A172 (cell line): ENCODE measurements at regions not wholly inside any gene's neighbourhood (a gene's known extent, or its start where the extent isn't known, plus 50 kb on each side); places are given as distances from the start of the nearest gene placed in this dataset.
"Not testable (repeated sequence)": the region's sequence is repeated elsewhere in the genome, so short reads cannot be mapped to it uniquely, and the experiment has no call there.

Experiments
- DNase-seq: peaks from one replicate; pipeline ENCODE4 v3.0.0-alpha.2; 2015; ENCODE audit warnings: low spot score

GRCh38 chr9:94191706-94192105 is 67.4 kb upstream of the ZNF169 start:
- not testable (repeated sequence) for DNase-seq

GRCh38 chr9:94198414-94198813 is 60.7 kb upstream of the ZNF169 start:
- no peak for DNase-seq

GRCh38 chr9:94199776-94200175 is 59.3 kb upstream of the ZNF169 start:
- no peak for DNase-seq

DNA sequence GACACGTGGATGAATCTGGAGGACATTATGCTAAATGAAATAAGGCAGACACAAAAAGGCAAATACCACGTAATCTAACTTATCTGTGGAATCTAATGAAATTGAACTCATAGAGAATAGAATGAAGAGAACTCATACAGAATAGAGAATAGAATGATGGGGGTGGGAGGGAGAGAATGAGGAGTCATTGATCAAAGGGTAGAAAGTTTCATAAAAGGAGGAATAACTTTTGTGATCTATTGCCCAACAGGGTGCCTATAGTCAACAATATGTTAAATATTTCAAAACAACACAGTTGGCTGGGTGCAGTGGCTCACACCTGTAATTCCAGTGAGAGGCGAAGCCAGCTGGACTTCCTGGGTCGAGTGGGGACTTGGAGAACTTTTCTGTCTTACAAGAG is 54.9 kb upstream of the ZNF169 start:
- DNase-seq, result no peak

DNA sequence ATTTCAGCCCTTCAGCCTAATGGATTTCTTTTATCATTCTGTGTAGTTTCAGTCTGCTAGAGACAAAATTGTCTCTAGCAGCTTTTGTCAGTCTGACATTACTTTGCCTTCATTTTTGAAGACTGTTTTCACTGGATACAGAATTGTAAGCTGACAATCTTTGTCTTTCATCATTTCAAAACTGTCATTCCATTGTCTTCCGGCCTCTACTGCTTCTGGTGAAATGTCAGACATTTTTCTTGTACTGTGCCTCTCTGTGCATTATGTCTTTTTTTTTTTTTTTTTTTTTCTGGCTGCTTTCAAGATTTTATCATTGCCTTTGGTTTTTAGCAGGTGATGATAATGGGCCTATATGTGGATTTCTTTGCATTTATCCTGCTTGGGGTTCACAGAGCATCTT is 51.3 kb upstream of the ZNF169 start:
- DNase-seq, result no peak
